Daoy (cell line): ENCODE measurements at regions not wholly inside any gene's neighbourhood (a gene's known extent, or its start where the extent isn't known, plus 50 kb on each side); places are given as distances from the start of the nearest gene placed in this dataset.
A peak's percentile ranks its signal among the peaks of the same experiment; 100 is the strongest.

Source experiments
- DNase-seq: peaks from one replicate; pipeline ENCODE4 v3.0.0-alpha.2; 2015; ENCODE audit warnings: low read depth

DNA sequence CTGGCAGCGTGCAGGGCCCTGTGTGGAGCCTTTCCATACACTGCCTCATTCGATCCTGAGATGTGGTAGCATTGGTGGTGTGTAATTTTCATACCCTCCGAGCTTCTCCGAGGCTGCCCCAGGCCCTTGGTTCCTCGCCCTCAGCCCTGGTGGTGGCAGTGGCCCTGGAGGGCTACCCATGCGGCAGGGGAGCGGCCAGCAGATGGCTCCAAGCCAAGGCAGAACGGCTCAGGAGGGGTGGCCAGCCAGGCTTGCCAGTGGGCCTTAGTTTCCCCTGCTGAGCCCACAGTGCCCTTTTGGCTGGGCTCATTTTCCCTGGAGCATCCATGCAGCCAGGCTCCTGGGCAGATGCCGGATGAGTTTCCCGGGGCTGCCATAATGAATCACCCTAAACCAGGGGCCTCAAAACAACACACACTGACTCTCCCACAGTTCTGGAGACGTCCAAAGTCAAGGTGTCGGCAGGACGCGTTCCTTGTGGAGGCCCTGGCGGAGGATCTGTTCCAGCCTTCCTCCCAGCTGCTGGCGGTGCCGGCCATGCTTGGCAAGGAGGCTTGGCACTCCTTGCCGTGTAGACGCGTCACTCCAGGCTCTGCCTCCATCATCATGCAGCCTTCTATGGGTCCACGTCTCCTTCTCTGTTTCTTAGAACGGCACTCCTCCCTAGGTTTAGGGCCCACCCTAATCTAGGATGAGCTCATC lies 158.8 kb upstream of the GSE1 start:
- DNase-seq, result no peak

DNA sequence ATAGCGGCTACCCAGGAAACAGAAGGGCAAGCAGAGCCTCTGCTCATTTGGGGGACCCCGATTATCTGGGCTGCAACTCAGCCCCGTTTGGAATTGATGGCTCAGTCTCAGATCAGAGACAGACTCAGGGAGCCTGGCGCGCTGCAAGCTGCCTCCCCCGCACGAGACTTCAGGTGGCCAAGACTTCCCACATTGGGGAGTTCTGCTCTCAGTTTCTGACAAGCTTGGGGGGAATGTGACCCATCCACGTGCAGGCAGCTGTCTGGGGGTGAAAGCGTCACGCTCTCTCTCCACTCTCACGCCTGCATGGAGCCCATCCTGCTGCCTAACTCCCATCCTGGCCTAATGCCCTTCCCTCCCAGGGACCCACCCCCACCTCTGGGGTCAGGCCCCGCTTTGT lies 157.6 kb upstream of the GSE1 start:
- DNase-seq, result no peak

DNA sequence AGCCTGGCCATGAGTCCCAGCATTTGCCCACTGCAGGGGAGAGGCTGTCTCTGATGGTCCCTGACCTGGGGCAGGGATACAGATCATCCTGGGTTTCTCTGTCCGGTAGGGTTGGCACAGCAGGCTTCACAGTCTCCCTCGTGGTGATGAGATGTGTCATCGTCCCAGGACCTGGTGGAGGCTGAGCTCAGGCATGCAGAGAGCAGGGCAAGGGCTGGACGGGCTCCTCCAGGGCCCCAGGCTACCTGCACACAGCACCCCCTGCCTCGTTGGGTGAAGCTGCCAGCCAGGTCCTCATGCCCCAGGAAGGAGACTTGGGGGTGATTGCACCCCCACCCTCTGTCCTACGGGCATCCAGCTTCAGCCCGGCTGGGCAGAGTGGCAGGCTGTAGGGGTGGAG lies 155.8 kb upstream of the GSE1 start:
- peak; percentile 27 for DNase-seq

DNA sequence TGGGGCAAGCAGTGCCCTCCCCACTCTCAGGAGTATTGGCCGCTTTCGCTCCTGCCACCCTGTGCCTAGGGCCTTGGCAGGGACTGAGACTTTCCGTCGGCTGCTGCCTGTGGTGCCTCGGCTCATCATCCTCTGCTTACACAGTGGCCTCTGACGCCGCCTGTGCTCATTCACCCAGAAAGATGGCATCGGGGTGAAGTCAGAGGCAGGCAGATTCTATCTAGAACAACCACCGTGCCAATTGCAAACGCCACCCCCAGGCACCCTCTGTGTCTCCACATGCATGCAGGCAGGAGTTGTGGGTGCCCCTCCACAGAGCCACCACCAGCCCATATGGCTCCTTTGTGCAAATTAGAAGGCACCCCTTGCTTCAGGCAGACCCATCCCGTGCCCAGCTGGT lies 154.2 kb upstream of the GSE1 start:
- no peak for DNase-seq

DNA sequence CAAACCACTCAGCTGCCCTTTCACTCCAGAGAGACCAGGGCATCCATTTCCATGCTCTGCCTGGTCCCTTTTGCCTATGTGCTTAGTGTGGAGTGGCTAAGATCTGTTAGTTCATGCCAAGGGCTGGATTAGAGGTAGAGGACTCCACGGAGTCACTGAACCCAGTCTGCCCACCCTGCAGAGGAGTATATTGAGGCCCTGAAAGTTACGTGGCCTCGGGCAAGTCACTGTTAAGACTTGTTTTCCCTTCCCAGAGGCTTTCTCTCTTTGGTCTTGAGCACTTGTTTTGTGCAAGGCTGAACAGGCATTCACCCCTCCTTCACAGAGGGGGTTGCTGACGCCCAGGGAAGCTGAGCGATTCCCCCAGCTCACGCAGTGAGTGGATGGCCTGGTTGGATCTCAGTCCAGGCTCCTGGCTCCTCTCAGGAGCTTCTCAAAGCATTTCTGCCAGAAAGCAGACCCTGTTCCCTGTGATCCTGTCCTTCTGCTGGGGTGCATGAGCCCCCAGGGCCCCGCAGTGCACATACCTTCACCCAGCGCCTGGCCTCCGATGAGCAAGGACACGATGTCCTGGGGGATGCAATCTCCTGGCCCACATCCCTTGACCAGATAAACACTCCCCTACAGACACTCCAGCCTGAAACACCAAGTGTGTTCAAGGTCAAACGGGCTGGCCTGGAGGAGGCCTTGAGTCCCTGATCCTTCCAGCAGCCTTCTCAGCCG lies 153.4 kb upstream of the GSE1 start:
- no peak for DNase-seq

DNA sequence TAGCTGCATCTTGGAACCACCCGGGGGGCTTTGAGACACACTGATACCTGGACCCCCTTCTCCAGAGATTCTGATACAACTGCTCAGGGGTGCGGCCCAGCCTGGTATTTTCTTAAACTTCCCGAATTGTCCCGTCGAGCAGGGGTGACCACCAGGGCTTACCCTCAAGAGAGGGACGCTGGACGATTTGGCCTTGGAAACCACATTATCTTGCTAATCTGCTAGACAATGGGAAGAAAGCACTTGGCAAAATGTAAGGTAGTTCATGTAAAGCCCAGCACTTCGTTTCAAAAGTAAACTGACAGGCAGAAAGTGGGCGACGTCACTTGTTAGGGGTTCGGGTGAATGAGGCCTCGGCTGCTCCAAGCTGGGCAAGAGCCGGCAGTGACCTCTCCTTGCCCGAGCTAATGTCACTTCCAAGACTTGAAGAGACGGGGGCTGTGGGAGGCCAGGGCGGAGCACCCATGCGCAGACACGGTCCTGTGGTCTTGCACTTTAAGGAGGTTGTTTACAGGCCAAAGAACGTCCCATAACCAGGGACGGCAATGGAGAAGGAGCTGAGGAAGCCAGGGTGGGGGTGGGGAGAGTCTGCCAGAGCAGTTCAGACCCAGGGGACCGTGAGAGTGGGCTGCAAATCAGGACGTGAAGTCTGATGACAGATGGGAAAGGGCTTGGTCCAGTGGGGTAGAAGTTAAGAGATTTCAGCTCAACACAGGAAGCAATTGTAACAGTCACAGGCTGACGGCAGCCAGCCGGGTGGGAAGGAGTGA lies 152.7 kb upstream of the GSE1 start:
- no peak for DNase-seq

DNA sequence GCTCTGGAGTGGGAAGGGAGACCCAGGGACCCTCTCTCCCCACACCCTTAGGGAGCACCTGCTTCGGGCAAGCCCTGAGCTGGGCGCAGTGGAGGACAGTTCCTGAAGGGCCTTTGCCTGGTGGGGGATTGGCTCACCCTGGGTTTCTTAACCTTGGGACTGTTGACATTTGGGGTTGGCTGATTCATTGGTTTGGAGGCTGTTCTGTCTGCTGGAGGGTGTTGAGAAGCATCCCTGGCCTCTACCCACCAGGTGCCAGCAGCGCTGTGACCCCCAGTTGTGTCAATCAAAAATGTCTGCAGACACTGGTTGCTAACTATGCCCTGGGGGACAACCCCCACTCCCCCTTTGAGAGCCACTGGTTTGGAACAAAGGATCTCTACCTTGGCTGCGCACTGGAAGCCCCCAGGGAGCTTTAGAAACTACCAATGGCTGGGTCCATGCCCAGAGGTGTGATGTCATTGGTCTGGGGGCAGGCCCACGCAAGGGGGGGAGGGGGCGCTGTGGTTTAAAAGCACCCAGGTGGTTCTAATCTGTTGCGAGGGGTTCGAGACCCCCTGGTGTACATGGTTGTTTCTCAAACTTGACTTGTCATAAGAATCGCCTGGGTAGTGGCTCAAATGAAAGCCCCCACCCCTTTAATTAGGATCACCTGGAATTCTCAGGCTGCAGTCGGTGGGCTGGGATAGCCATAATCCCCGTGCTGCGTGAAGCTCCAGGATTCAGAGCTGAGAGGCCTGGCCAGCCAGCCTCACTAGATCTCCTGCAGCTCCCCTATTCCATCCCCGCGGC lies 151.9 kb upstream of the GSE1 start:
- DNase-seq, result peak; percentile 71

DNA sequence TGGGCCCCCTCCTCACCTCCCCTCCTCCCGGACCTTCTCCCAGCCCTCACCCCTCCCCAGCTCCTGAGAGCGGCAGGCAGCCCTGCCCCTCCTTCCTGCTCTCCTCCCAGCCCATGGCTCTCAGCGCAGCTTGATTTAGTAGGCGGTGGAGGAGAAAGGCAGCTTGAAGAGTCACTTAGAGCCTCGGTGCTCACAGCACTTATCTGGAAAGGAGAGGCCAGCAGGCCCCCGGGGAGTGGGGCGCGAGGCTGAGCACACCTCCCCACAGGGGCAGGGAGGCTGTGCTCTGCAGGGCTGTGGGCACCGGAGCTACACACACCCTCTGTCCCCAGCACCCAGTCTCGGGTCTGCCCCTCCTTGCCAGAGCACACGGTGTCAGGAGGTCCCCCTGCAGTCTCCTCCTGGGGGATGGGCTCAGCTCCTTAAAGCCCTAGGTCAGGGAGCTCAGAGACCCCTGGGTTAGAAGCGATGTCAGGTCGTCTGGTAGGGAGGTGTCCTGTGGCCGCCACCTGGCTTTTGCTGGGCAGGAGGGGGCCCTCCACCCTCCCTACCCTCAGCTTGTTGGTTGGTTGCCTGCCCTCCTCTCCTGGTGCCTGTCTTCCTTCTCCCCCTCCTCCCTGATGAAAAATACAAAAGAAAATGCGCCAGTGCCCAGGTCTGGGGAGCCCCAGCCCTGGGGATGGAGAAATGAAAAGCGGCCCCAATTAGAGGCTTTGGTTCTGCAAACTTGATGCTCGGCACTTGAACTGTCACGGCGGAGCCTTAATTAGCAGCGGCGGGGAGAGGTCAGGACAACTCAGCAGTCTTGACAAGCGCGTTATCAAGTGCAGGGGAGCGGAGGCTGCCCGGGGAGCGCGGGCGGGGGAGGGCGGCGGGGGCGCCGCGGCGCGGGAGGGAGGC lies 151.1 kb upstream of the GSE1 start:
- DNase-seq, result peak; percentile 63

DNA sequence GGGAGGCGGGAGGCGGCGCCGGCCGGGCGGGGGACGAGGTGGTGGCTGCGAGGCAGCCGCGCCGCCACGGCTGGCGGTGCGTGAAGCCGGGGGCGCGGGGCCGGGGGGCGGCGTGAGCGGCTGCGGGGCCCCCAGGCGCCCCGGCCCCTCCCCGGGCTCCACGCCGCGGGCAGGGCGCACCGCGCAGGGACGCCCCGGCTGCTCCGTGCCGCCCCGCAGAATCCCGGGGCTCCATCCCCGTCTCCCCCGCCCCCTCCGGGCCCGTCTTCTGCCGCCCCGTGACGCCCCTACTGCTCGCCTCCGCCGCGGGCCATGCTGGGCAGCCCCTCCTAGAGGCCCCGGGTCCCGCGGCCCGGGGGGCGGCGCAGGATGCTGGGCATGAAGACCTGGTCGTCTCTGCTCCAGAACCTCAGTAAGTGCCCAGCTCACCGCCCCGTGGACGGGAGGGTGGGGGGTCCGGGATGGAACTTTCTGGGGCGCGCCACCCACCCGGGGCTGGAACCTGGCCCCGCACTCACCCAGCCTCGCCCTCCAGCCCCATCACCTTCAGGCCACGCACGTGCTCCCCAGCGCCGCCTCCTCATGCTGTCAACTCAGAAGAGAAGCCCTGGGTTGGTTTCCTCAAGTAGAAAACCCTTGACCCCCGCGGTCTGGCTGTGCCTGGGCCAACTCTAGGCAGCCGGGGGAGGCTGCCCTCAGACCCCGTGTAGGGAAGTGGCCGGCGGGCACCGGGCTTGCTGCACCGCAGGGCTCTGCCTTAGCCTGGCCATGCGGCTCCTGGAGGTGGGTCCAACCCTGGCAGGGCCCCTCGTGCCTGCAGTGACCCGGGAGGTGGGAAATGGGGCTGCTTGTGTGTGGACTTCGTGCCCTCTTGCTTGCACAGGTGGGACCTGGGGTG lies 150.2 kb upstream of the GSE1 start:
- DNase-seq, result no peak

DNA sequence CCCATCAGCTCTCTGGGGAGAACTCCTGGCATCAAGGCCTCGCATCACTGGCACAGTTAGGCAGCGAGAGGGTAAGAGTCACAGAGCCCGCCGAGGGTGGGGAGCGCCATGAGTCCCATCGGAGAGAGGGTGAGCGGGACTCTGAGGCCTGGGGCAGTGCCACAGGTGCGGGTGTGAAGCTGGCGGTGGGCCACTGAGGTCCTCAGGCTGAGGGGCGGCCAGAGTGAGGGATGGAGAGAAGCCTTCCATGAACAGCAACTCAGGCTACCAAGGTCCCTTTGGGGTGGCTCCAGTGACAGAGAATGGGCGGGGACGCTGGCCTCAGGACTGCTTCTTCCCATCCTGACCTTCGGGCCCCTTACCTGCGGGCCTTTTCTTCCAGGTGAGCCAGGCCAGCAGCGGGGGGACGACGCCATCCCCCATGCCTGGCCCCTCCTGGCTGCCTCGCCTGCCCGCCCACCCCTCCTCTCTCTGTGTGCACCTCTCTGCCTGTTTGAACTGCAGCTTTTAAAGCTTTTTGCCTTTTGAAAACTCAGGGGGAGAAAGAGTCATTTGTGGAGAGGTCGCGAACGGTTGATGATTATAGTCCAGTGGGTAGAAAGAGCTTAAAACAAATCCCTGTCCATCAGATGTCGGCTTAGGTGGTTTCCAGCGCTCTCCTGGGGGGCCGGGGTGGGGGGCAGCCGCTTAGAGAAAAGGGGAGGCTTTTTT lies 149.3 kb upstream of the GSE1 start:
- no peak for DNase-seq

DNA sequence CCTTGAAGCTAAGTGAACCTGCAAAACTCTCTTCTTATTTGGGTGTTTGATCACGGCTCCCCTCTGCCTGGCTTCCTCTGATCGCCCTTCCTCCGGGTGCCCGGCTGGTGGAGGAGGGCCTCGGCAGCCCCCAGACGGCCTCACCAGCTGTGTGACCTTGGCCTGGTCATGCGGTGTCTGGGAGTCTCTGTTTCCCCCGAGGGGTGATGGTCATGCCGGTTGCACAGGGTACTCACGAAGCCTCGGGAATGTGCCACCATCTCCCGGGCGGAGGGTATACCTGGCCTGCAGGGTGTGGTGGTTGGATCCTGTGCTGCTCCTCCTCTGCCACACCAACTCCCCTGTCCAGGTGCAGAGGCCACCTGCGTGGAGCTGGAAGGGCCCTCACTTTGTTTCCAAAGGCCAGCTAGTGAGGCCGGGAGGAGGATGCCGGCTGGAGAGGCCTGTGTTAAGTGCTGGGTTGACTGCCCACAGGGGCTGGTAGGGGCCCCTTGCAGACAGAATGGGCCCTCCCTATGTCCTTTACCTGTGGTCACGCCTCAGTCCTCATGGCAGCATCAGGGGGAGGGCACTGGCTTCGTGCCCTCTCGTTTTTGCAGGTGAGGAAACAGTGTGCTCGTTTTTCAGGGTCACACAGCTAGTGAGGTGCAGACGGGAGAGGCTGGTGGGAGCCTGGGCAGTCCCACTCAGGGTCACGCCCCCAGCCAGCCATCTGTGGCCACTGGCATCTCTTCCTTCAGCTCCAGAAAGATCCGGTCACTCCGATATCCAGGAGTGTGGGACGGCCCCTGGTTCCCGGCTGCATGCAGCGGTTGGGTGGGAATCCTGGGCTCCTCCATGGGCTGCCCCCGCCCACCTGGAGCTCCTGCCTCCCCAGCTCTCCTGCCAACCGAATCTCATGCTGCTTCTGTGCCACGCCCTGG lies 148.5 kb upstream of the GSE1 start:
- no peak for DNase-seq

DNA sequence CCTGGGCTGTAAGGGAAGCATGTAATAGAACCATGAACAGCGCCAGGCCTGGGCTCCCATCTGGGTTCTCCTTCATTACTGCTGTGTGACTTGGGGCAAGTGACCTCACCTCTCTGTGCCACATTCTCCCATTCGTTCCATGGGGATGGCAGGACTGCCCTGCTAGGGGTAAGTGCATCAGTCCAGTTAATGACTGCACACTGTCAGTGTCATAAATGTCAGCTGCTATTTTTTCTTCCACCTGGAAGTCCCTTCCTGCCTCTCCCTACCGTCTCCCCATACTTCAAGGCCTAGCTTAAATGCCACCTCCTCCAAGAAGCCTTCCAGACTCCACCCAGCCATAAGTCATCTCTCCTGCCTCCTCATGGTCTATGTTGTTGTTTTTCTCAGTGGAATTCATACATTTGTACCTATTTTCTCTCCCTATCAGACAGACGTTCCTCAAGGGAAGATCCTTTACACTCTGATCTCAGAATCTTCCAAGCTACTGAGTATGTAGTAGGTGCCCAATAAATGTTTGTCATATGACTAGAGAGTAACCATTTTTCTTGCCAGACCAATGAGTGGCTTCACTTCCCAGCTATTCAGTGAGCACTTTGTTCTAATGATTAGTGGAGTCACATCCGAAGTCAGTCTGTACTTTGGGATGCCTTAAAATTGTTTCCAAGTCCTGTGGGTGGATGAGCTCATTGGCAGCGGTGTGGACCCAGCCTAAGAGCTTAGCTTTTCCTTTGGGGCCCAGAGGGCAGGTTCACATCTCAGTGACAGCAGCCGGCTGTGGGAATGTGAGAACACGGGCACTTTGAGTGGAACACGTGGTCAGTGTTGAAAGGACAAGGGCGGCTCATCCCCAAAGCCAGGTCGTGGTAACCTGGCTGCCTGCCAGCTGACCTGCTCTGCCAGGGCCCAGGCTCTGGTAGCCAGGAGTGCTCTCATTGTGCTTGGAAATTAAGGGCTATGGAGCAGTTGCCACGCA lies 147.5 kb upstream of the GSE1 start:
- DNase-seq, result peak; percentile 41

DNA sequence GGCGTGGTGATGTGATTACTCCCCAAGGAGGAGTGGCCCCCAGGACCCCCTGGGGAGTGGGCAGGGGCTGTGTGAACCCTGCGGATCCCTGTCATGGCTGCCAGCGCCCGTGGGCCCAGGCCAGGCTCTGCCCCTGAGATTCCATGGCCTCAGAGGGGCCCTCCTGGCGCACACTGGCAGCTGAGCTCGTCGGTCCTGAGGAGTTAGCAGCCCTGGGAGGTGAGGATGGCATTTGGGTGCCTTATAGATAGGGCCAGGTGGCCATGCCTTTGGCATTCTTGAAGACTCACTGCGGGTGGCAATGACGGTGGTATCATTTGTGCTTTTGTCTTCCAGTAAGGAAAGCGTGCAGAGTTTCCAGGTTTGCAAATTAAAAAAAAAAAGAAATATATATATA lies 146.8 kb upstream of the GSE1 start:
- no peak for DNase-seq

DNA sequence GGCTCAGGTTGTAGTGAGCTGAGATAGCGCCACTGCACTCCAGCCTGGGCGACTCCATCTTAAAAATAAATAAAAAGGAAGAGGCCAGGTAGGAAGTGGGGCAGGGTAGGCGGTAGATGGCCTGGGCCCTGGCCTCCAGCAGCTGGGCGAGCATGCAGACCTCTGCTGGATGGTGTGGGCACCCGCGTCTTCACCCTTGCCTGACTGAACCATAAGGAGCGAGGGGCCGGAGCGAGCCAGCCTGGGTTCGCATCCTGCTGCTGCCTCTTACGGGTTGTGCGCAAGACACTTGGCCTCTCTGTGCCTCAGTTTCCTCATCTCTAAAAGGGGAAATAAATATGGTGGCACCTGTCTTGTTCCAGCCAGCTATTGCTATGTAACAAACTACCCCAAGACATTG lies 146.1 kb upstream of the GSE1 start:
- DNase-seq, result no peak

DNA sequence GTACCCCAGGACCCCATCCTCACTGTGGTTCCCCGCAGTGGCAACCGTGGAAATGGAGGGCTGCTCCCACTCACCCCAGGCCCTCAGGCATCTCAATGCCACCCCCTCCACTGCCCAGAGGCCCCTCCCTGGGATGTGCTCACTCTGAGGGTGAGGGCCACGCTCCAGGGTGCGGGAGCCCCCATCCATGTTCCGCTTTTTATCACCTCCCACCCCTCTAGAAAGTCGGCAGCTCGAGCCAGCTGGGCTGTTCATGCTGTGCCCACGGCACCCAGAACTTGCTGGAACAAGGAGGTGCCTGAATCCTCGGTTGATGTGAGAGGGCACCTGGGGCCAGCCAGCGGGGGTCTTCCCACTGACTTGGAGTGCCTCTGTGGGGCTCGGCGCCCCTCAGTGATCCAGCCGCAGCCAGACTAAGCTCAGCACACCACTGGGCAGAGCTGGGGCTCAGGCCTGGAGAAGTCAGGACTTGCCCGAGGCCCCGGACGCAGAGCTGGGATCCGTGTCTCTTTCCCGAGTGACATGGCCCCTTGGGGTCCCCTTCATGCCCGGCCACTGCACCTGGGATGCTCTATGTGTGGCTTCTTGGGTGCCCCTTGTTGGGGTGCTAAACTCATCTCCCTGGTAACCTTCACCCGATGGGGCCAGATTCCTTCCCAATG lies 143.1 kb upstream of the GSE1 start:
- DNase-seq, result no peak

DNA sequence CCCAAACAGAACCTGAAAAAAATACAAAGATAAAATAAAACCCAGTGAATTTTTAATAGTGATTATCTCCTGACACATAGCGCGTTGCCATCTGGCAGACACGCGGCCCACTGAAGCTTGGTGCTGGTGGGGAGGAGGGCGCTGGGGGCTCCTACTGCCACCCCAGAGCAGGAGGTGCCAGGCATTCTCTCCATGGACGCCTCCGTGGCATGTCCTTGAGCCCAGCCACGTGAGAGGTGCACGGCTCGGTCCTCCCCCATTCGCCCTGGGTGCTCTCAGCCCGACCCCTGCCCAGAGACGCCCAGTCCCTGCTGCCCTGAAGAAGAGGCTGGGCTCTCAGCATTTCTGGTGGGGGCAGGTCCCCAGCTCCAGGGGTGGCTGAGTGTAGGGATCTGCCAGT lies 142.2 kb upstream of the GSE1 start:
- no peak for DNase-seq
